ENCODE measurements at regions not wholly inside any gene's neighbourhood (a gene's known extent, or its start where the extent isn't known, plus 50 kb on each side); places are given as distances from the start of the nearest gene placed in this dataset.
"Not testable (repeated sequence)": the region's sequence is repeated elsewhere in the genome, so short reads cannot be mapped to it uniquely, and the experiment has no call there.

- TF ChIP-seq FOXJ3 (CRISPR knock-in tag; IDR thresholded peaks at IDR 0.05); EP300 (IDR thresholded peaks at IDR 0.05; ENCODE audit: borderline replicate concordance in 1 of 2, low read depth in 1 of 2, low read length in 1 of 2): not testable (repeated sequence)
Observed at GRCh38 chr2:111491181-111491580, 370.5 kb downstream of the BCL2L11 start.
